ENCODE measurements at regions not wholly inside any gene's neighbourhood (a gene's known extent, or its start where the extent isn't known, plus 50 kb on each side); places are given as distances from the start of the nearest gene placed in this dataset.

DNA sequence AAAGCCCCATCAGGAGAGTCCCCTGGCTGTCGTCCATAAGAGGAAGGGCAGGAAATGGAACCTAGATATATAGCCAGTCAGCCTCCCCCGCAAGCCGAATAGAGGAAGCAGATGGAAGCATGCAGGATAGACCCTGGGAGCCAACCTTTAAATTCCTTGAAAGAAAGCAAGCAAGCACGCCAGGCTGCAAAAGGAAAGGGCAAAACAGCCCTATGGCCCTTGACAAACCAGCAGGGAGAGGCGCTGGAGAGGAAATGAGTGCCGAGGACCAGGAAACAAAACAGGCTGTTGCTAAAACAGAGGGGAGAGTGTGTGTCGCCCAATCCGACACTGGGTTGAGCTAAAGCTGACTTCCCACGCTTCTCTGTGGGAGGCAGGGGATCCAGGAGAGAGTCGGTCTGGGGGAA lies 203.5 kb upstream of the MTNR1B start:
- WGBS (ENCODE audit: extremely low coverage, insufficient read length, low lambda C conversion rate): no CpG with 5 or more reads among the region's 10 CpGs
- Mint-ChIP-seq H3K4me1 (peaks cover 22 to 25% of the 10 kb centered on the region in 2 experiments), H3K4me3 (peak overlapping the region in 1 of 2 experiments; percentile 28; a peak in 3 of 5 replicates), H3K9me3 (no peaks in the 10 kb centered on the region), H3K27ac (peak overlapping the region; percentile 21 to 82 (median 73); a peak in 6 of 7 replicates), H3K27me3 (ENCODE audit: low read depth) (no peaks in the 10 kb centered on the region), H3K36me3 (ENCODE audit: insufficient read depth in 1 of 3, low read depth in 3 of 3) (peaks cover 0 to 6% (median 0%) of the 10 kb centered on the region in 3 experiments; a peak in 3 of 7 replicates)
- Histone ChIP-seq H3K9ac (ENCODE audit: extremely low read depth, insufficient read length, low read length) (no peak overlapping the region), H4K20me1 (ENCODE audit: control insufficient read depth, insufficient read depth, insufficient read length) (no peaks in the 10 kb centered on the region), H4K91ac (ENCODE audit: insufficient read length, low read depth, low read length) (no peak overlapping the region), H3K79me1 (ENCODE audit: insufficient read depth, low read depth, low read length, poor library complexity, severe bottlenecking) (no peaks in the 10 kb centered on the region), H3K4ac (ENCODE audit: low read depth, low read length) (no peak overlapping the region), H2AFZ (ENCODE audit: low read length) (no peak overlapping the region), H3K27me3 (ENCODE audit: insufficient read depth, low read length) (no peaks in the 10 kb centered on the region), H3K23ac (ENCODE audit: insufficient read length, low read depth, low read length) (no peak overlapping the region), H3K56ac (ENCODE audit: insufficient read length, low read depth, low read length) (no peak overlapping the region), H2BK15ac (ENCODE audit: low read depth, low read length) (no peak overlapping the region), H2BK5ac (ENCODE audit: insufficient read length, low read length) (no peak overlapping the region), H4K8ac (replicated peaks; ENCODE audit: insufficient read length, low read depth, low read length) (no peak overlapping the region), H2BK120ac (ENCODE audit: low read depth, low read length, poor library complexity, severe bottlenecking) (no peak overlapping the region), H2BK12ac (ENCODE audit: insufficient read length, low read depth, low read length) (no peak overlapping the region), H3T11ph (ENCODE audit: low read length) (no peak overlapping the region), H3K4me1 (ENCODE audit: insufficient read depth, low read length) (no peaks in the 10 kb centered on the region), H4K5ac (ENCODE audit: insufficient read length, low read depth, low read length) (no peak overlapping the region), H3K4me2 (ENCODE audit: insufficient read depth, insufficient read length, low read length) (no peak overlapping the region), H3K27ac (ENCODE audit: insufficient read length, low read depth, low read length) (no peak overlapping the region), H3K79me2 (ENCODE audit: insufficient read depth, low read length) (no peaks in the 10 kb centered on the region), H3K23me2 (ENCODE audit: insufficient read length, low read depth, low read length, poor library complexity, severe bottlenecking) (no peaks in the 10 kb centered on the region), H3K9me3 (ENCODE audit: control insufficient read depth, low read depth, low read length) (no peaks in the 10 kb centered on the region), H2AK5ac (ENCODE audit: insufficient read length, low read length) (no peak overlapping the region), H2BK20ac (ENCODE audit: low read depth, low read length, poor library complexity, severe bottlenecking) (no peak overlapping the region), H3K18ac (ENCODE audit: insufficient read length, low read depth, low read length) (no peak overlapping the region), H3K14ac (ENCODE audit: insufficient read depth, low read length) (no peak overlapping the region)
- peak; percentile 57 for DNase-seq
- TF ChIP-seq CTCF (conservative IDR thresholded peaks at IDR 0.05): no peak
